ENCODE measurements at regions not wholly inside any gene's neighbourhood (a gene's known extent, or its start where the extent isn't known, plus 50 kb on each side); places are given as distances from the start of the nearest gene placed in this dataset.
"Not testable (repeated sequence)": the region's sequence is repeated elsewhere in the genome, so short reads cannot be mapped to it uniquely, and the experiment has no call there.

DNA sequence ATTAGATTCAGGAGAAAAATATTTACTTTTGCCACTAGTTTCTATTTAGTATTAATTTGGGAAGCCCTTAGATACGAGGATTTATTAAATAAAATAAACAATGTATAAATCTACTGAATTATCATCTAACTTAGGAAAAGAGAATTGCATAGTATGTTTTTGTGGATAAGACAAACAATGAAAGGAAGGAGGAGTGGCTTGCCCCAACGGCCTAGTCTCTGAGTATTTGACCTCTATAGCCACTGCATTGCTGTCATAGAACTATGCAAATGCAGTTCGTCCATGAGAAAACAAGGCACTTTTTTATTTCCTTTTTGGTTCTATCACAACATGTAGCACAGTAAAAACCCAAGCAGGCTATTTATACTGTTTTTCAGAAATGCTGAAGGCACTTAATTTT is 321.2 kb upstream of the CCNH start:
- DNase-seq (no peak), ATAC-seq (ENCODE audit: low FRiP score in 2 of 2) (no peak)
- TF ChIP-seq POLR2AphosphoS5 (IDR thresholded peaks at IDR 0.05), result no peak
- no peak for TF ChIP-seq EP300 (IDR thresholded peaks at IDR 0.05)
- TF ChIP-seq, protein P1, sequence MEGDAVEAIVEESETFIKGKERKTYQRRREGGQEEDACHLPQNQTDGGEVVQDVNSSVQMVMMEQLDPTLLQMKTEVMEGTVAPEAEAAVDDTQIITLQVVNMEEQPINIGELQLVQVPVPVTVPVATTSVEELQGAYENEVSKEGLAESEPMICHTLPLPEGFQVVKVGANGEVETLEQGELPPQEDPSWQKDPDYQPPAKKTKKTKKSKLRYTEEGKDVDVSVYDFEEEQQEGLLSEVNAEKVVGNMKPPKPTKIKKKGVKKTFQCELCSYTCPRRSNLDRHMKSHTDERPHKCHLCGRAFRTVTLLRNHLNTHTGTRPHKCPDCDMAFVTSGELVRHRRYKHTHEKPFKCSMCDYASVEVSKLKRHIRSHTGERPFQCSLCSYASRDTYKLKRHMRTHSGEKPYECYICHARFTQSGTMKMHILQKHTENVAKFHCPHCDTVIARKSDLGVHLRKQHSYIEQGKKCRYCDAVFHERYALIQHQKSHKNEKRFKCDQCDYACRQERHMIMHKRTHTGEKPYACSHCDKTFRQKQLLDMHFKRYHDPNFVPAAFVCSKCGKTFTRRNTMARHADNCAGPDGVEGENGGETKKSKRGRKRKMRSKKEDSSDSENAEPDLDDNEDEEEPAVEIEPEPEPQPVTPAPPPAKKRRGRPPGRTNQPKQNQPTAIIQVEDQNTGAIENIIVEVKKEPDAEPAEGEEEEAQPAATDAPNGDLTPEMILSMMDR (IDR thresholded peaks at IDR 0.05), result no peak
- TF ChIP-seq POLR2A (IDR thresholded peaks at IDR 0.05), result no peak
- 35 to 38% methylated on average over 3 of the region's 3 CpGs for WGBS, 2 donors
- Histone ChIP-seq H3K36me3 (no peaks in the 10 kb centered on the region), H3K4me1 (no peaks in the 10 kb centered on the region), H3K9me3 (no peaks in the 10 kb centered on the region), H3K4me3 (no peak overlapping the region), H3K27ac (no peak overlapping the region), H3K27me3 (no peaks in the 10 kb centered on the region)

DNA sequence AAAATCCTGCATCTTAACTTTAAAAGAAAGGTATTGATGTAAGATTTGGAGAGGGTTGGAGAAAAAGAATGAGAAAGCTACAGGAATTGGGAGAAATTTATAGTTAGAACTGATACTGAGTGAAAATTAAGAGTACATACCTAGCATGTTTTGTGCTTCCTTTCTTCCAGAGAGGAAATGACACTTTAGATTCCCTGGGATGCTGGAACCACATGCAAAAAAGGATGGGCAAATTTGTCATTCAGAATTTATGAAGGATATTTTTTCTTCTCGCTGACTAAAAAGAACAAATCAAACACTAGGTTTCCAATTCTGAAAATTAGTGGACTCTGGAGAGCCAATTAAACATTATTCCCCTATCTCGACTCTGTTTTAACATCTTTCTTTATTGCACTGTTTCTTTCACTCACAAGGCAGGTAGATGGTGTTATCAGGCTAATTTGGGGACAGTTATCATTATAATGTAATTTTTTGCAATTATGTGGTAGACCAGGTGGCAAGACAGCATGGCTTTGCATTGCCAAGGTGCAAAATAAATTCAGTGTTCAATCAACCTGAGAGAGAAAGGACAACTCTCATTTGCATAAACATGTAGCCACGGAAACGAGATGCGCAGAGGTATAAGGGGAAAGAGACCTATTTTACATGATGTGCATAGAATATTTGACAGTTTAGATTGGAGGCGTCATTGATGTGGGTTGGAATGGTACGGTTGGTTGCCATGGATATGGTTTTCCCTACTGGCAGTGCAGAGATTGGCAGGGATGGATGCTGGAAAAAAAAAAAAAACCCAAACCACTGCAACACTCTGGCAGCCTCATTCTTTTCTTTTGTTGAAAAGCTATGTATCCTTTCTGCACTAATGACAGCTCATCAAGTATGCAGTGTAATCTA is 320.4 kb upstream of the CCNH start:
- H3K4me1 ChIP-seq, result no peaks in the 10 kb centered on the region
- no peaks in the 10 kb centered on the region for H3K36me3 ChIP-seq
- TF ChIP-seq POLR2AphosphoS5 (IDR thresholded peaks at IDR 0.05) (no peak), POLR2A (IDR thresholded peaks at IDR 0.05) (no peak), EP300 (IDR thresholded peaks at IDR 0.05) (no peak)
- TF ChIP-seq, protein P1 (IDR thresholded peaks at IDR 0.05), result no peak
- DNase-seq, result no peak
- WGBS, 2 donors, result 77% methylated on average over 7 of the region's 7 CpGs
- no peak for ATAC-seq (ENCODE audit: low FRiP score in 2 of 2)
- no peaks in the 10 kb centered on the region for H3K9me3 ChIP-seq
- no peaks in the 10 kb centered on the region for H3K27me3 ChIP-seq
- H3K4me3 ChIP-seq, result no peak overlapping the region
- no peak overlapping the region for H3K27ac ChIP-seq

DNA sequence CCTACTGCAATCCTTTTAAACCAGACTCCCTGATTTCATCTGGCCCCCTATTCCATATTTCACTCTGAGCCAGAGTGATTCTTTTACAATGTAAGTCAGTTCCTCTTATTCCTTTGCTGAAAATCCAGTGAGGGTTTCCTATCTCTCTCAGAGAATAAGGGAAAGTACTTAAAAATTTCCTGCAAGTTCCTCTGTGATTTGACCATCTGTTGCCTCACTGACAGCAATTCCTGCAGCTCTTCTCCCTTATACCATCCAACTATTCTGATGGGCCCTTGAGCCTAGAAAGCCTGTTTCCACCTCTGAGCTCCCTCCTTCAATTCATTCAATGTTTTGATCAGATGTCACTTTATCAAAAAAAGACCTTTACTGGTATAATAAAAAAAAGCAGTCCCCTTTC is 317.1 kb upstream of the CCNH start:
- Histone ChIP-seq H3K9me3 (no peaks in the 10 kb centered on the region), H3K27me3 (no peaks in the 10 kb centered on the region), H3K27ac (no peak overlapping the region), H3K4me3 (no peak overlapping the region), H3K4me1 (no peaks in the 10 kb centered on the region), H3K36me3 (no peaks in the 10 kb centered on the region)
- TF ChIP-seq EP300 (IDR thresholded peaks at IDR 0.05), result no peak
- no peak for TF ChIP-seq POLR2AphosphoS5 (IDR thresholded peaks at IDR 0.05)
- TF ChIP-seq, protein P1 (IDR thresholded peaks at IDR 0.05), result no peak
- TF ChIP-seq POLR2A (IDR thresholded peaks at IDR 0.05), result no peak
- ATAC-seq (ENCODE audit: low FRiP score in 2 of 2), result no peak
- DNase-seq, result no peak

- WGBS, 2 donors, result 83 to 86% methylated on average over 3 of the region's 3 CpGs
- DNase-seq (no peak), ATAC-seq (ENCODE audit: low FRiP score in 2 of 2) (no peak)
- Histone ChIP-seq H3K27me3 (no peaks in the 10 kb centered on the region), H3K4me1 (no peaks in the 10 kb centered on the region), H3K36me3 (no peaks in the 10 kb centered on the region), H3K9me3 (peaks cover 0 to 7% (median 0%) of the 10 kb centered on the region in 4 donors), H3K4me3 (no peak overlapping the region), H3K27ac (no peak overlapping the region)
- TF ChIP-seq, protein P1 (IDR thresholded peaks at IDR 0.05), result no peak
- no peak for TF ChIP-seq POLR2AphosphoS5 (IDR thresholded peaks at IDR 0.05)
- TF ChIP-seq EP300 (IDR thresholded peaks at IDR 0.05), result no peak
- TF ChIP-seq POLR2A (IDR thresholded peaks at IDR 0.05), result no peak
Measured at GRCh38 chr5:87722286-87722685, 309.6 kb upstream of the CCNH start.

GRCh38 chr5:87718224-87718925 is 305.6 kb upstream of the CCNH start:
- H3K4me3 ChIP-seq; H3K4me1 ChIP-seq; ATAC-seq (ENCODE audit: low FRiP score in 2 of 2); DNase-seq; H3K36me3 ChIP-seq; H3K9me3 ChIP-seq; H3K27ac ChIP-seq; H3K27me3 ChIP-seq: not testable (repeated sequence)
- 91 to 92% methylated on average over 15 of the region's 15 CpGs for WGBS, 2 donors
